BE2C (cell line): ENCODE measurements at regions not wholly inside any gene's neighbourhood (a gene's known extent, or its start where the extent isn't known, plus 50 kb on each side); places are given as distances from the start of the nearest gene placed in this dataset.

Experiments used
- DNase-seq: peaks from one replicate; pipeline ENCODE4 v3.0.0-alpha.2; 2020
- H3K27me3 ChIP-seq: fragments of 250-450 bp; sonication (Bioruptor Pico); 2 replicates; pipeline ENCODE4 v1.5.1; 2020; ENCODE audit warnings: mild to moderate bottlenecking
- H3K36me3 ChIP-seq: fragments of 250-450 bp; sonication (Bioruptor Pico); 2 replicates; pipeline ENCODE4 v1.5.1; 2020; ENCODE audit warnings: mild to moderate bottlenecking
- H3K4me1 ChIP-seq: fragments of 250-450 bp; sonication (Bioruptor Pico); 2 replicates; pipeline ENCODE4 v1.5.1; 2020
- H3K4me3 ChIP-seq: 2 replicates; pipeline ENCODE4 v1.5.1; 2011; ENCODE audit warnings: low read depth, low read length
- H3K9me3 ChIP-seq: fragments of 250-450 bp; sonication (Bioruptor Pico); 2 replicates; pipeline ENCODE4 v1.5.1; 2020
- TF ChIP-seq, protein P1 (sequence below): IDR thresholded peaks from 2 replicates; pipeline ENCODE4 v1.5.1; 2012; ENCODE audit warnings: mild to moderate bottlenecking, low read depth, low read length

DNA sequence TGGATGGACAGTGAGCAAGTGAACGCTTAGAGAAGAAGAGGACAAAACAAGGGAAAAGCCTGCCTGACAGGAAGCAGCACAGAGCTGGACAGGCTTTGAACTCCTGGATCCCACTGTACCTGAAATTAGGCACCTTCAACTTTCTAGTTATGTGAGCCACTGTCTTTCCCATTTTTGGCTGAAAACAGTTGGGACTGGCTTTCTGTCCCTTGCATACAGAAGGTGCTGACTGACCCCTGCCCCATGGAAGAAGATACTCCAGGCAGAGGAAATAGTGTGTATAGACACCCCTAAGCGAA, 122.8 kb downstream of the CEBPB start:
- Histone ChIP-seq H3K9me3 (no peaks in the 10 kb centered on the region), H3K36me3 (no peaks in the 10 kb centered on the region), H3K4me1 (peaks cover 12% of the 10 kb centered on the region), H3K4me3 (no peak overlapping the region), H3K27me3 (no peaks in the 10 kb centered on the region)
- DNase-seq, result no peak
- TF ChIP-seq, protein P1, sequence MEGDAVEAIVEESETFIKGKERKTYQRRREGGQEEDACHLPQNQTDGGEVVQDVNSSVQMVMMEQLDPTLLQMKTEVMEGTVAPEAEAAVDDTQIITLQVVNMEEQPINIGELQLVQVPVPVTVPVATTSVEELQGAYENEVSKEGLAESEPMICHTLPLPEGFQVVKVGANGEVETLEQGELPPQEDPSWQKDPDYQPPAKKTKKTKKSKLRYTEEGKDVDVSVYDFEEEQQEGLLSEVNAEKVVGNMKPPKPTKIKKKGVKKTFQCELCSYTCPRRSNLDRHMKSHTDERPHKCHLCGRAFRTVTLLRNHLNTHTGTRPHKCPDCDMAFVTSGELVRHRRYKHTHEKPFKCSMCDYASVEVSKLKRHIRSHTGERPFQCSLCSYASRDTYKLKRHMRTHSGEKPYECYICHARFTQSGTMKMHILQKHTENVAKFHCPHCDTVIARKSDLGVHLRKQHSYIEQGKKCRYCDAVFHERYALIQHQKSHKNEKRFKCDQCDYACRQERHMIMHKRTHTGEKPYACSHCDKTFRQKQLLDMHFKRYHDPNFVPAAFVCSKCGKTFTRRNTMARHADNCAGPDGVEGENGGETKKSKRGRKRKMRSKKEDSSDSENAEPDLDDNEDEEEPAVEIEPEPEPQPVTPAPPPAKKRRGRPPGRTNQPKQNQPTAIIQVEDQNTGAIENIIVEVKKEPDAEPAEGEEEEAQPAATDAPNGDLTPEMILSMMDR, result no peak

DNA sequence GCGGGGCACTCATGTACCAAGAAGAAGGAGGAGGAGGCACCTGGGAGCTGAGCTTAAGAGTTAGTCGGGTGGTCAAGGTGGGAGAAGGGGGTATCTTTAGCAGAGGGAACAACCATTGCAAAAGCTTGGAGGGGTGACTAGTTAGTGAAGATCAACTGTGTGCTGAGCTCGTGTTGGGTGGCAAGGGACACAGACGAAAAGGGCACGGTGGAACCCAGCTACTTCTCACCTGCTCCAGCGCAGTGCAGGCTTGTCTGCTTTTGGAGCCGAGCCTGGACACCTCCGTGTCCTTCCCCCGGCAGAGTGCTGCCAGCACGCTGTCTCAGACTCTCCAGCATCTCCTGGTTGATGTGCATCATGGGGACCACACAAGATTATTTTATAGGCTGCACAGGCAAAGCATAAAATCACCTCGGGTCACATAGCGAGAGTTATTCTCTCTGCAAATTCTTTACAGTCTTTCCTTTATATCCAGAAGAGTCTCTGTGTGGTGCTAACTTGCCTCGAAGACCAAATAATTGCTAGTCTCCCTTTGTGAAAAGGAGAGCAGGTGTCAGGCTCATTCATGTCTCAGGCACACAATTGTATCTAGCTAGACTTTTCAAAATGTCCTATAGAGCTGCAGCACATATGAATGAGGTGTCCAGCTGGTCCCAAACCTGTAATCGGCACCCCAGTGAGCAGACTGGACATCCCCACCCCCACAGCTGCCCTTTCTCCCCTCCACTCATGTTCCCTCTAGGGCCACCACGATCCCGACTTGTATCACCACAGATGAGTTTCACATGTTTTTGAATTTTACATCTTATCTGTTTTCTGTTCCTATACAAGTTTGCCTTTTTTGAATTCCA, 123.4 kb downstream of the CEBPB start:
- Histone ChIP-seq H3K9me3 (no peaks in the 10 kb centered on the region), H3K4me1 (peaks cover 9% of the 10 kb centered on the region), H3K27me3 (no peaks in the 10 kb centered on the region), H3K4me3 (no peak overlapping the region), H3K36me3 (no peaks in the 10 kb centered on the region)
- DNase-seq, result no peak
- TF ChIP-seq, protein P1, result no peak

DNA sequence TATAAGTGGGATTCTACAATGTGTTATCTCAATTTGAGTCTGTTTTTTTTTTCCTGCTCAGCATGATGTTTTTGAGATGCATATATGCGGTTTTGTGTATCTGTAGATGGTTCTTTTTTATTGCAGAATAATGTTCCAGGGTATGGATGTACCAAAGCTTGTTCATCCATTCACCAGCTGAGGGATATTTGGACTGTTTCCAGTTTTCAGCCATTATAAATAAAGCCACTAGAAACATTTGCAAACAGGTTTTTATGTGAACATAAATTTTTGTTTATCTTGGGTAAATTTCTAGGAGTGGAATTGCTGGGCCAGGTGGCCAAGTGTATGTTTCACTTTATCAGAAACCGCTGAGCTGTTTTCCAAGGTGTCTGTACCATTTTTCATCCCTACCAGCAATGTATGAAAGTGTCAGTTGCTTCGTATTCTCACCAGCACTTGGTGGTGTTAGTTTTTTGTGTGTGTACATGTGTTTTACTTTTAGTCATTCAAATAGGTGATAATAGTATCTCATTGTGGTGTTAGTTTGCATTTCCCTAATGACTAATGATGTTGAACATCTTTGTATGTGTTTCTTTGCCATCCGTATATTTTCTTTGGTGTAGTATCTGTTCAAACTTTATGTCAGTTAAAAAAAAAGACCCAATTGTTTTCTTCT, 124.2 kb downstream of the CEBPB start:
- Histone ChIP-seq H3K27me3 (no peaks in the 10 kb centered on the region), H3K9me3 (no peaks in the 10 kb centered on the region), H3K4me3 (no peak overlapping the region), H3K4me1 (peaks cover 1% of the 10 kb centered on the region), H3K36me3 (no peaks in the 10 kb centered on the region)
- TF ChIP-seq, protein P1, result no peak
- no peak for DNase-seq

DNA sequence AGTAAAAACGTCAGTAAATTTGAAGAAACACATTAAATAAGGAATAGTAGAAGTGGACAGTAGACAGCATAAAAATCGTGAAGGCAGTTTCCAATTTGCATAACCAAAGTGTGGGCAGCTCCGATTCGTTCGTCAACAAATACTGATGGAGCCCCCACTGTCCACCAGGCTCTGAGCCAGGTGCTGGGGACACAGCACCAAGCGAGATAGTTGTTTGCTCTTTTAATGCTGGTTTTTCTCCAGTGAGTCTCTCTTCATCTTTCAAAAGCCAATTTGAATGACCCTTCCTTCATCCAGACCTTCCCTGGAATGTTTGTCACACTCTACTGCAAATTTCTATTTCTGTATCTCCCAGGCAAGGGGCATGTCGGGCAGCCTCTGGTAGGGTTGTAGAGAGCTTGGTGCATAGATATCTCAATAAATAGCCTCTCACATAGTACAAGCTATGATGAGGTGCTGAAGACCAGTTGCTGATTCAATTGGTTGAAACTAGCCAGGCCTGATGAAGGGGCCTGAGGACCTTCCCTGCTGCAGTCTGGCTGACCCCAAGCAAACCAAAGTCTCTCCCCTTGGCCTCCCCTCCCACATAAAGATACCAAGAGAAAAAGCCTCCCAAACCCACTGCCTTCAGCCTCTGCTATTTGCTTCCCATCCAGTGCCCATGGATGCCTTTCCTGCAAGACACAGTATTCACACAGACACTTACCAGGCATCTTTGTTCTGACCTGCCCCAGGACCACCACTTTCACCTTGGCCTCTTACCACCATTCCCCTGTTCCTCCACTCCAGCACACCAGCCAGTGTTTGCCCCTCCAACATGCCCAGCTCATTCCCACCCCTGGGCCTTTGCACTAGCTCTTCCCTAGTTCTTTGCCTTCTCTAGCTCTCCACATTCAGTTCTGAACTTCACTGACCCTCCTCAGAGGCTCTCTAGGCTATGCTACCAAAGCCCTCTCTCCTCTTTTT, 125.2 kb downstream of the CEBPB start:
- Histone ChIP-seq H3K4me1 (peaks cover 2% of the 10 kb centered on the region), H3K36me3 (no peaks in the 10 kb centered on the region), H3K9me3 (no peaks in the 10 kb centered on the region), H3K27me3 (no peaks in the 10 kb centered on the region), H3K4me3 (no peak overlapping the region)
- TF ChIP-seq, protein P1, result no peak
- no peak for DNase-seq

DNA sequence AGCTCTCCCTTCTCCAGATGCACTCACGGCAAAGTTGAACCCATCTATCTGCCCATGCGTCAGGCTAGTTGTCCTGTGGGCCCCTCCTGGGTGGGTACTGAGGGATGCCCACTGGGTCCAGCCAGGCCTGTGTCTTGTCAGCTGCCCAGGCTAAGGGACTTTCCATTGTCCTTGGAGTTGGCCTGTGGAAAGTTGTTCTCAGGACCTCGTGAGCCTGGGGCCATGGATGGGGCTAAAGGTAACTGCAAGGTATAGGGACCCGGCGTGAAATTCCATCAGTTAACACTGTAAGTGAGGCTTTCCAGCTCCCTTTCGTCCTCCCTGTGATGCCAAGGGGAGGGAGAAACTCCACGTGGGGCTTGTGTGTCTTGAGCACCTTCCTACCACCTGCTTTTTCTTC, 126.5 kb downstream of the CEBPB start:
- Histone ChIP-seq H3K4me3 (no peak overlapping the region), H3K27me3 (no peaks in the 10 kb centered on the region), H3K4me1 (peaks cover 13% of the 10 kb centered on the region), H3K36me3 (no peaks in the 10 kb centered on the region), H3K9me3 (no peaks in the 10 kb centered on the region)
- TF ChIP-seq, protein P1, result no peak
- DNase-seq, result no peak
